Activated naive CD8-positive, alpha-beta T cell treated with anti-CD3 and anti-CD28 coated beads, Interleukin-2, amount 50 U/mL, for 24 hours (primary cell): ENCODE measurements at regions not wholly inside any gene's neighbourhood (a gene's known extent, or its start where the extent isn't known, plus 50 kb on each side); places are given as distances from the start of the nearest gene placed in this dataset.
A peak's percentile ranks its signal among the peaks of the same experiment; 100 is the strongest.

Experiments used
- ATAC-seq: fragments of 150-1000 bp; cut with Tn5 transposase; one replicate; pipeline ENCODE4 v1.10.0; 2021
- DNase-seq: peaks from one replicate; pipeline ENCODE4 v3.0.0; 2021
- H3K27ac Mint-ChIP-seq: one replicate; pipeline ENCODE4 v1.8.0; 2021; ENCODE audit warnings: mild to moderate bottlenecking, mixed read lengths
- H3K27me3 Mint-ChIP-seq: one replicate; pipeline ENCODE4 v1.8.0; 2021; ENCODE audit warnings: mixed read lengths
- H3K36me3 Mint-ChIP-seq: one replicate; pipeline ENCODE4 v1.8.0; 2021; ENCODE audit warnings: low read depth, mixed read lengths
- H3K4me1 Mint-ChIP-seq: one replicate; pipeline ENCODE4 v1.8.0; 2021; ENCODE audit warnings: mixed read lengths
- H3K4me3 Mint-ChIP-seq: one replicate; pipeline ENCODE4 v1.8.0; 2021; ENCODE audit warnings: mild to moderate bottlenecking, moderate library complexity, mixed read lengths
- H3K9me3 Mint-ChIP-seq: one replicate; pipeline ENCODE4 v1.8.0; 2021; ENCODE audit warnings: mixed read lengths

DNA sequence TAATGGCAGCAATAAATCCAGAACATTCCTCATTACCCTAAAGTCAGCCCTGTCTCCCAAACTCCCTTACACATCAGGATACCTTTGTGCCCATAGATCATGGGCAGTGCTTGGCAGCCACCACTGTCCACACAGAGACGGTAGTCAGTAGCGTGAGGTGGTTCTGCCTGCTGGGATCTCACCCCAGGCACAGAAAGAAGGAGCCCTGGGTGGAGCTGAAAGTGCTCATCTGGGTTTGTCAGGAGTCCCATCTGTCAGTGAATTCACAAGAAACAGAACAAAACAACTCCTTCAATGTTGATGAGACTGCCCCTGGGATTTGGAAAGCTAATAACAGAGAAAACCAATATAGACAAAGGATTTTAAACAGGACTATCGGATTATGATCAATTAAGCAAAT is 90.2 kb upstream of the PRSS58 start:
- Mint-ChIP-seq H3K27ac (no peak overlapping the region), H3K4me1 (peaks cover 14% of the 10 kb centered on the region), H3K27me3 (peaks cover 3% of the 10 kb centered on the region), H3K9me3 (no peaks in the 10 kb centered on the region), H3K4me3 (no peak overlapping the region), H3K36me3 (no peaks in the 10 kb centered on the region)
- no peak for ATAC-seq
- no peak for DNase-seq

DNA sequence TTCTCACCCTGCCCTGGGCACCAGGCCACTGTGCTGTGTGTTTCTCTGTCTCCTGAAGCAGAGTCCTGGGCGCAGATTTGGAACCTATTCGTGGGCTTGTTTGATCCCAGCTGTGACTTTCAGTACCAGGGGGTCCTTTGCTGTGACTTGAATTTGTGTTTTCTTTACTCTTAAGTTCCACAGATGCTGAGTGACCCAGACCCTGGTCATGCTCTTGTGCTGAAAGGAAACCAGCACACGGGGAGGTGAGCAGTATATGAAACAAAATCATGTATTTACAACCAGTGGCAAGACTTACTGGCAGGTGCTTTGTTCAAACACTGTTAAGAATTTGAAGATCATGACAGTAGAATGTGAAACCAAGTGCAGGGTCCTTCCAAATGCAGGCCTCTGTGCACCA is 89.2 kb upstream of the PRSS58 start:
- ATAC-seq (no peak), DNase-seq (no peak)
- H3K36me3 Mint-ChIP-seq: no peaks in the 10 kb centered on the region
- H3K4me1 Mint-ChIP-seq: peaks cover 9% of the 10 kb centered on the region
- no peak overlapping the region for H3K4me3 Mint-ChIP-seq
- H3K9me3 Mint-ChIP-seq: no peaks in the 10 kb centered on the region
- H3K27ac Mint-ChIP-seq: no peak overlapping the region
- H3K27me3 Mint-ChIP-seq: peaks cover under 1% of the 10 kb centered on the region

DNA sequence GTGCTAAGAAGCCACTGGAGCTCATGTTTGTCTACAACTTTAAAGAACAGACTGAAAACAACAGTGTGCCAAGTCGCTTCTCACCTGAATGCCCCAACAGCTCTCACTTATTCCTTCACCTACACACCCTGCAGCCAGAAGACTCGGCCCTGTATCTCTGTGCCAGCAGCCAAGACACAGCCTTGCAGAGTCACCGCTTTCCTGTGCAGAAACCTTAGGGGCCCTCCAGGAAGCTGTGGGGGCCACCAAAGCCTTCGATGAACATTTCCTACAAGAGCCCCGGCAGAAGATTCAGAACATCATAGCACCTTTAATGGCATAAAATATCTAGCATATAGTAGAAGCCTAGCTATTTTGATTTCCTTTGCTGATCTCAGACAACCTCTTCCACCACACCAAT is 88.0 kb upstream of the PRSS58 start:
- Mint-ChIP-seq H3K4me3 (no peak overlapping the region), H3K36me3 (no peaks in the 10 kb centered on the region), H3K27me3 (no peaks in the 10 kb centered on the region), H3K4me1 (peaks cover 6% of the 10 kb centered on the region), H3K27ac (no peak overlapping the region), H3K9me3 (no peaks in the 10 kb centered on the region)
- ATAC-seq (peak; percentile 62), DNase-seq (no peak)

DNA sequence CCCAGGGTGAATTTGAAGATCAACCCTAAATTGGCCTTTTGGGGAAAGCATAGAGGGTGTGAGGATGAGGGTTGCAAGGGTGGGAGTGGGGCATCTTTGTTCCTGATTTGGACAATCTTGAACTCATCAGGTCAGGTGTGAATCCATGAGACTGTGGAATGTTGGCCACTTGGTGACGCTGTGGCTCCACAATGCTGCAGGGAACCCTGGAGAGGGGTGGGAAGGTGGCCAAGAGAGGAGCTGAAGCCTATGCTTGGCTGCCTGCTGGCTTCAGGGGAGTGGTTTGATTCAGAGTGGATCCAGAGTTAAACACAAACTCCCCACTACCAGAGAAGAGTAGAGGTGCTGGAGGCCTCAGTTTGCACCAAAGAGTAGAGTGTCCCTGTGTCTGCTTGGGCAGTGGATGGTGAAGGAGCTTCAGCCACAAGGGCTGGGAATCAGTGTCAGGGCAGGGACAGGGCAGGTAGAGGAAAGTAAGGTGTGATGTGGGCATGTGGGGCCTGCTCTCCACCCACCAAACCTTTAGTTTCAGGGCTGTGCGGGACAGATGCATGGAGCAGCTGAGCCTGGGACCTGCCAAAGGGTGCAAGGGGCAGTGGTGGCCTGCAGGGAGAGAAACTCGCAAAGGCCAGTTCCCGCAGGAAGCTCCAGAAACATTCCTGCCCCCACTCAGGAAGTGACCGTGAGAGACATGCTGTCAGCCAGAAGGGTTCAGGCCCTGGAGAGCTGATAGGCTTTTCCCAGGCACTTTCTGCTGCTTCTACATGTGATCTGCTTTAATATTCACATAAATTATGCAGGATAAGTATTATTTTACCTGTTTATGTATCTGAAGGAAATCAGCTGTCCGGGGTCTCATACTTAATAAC is 81.0 kb upstream of the PRSS58 start:
- no peaks in the 10 kb centered on the region for H3K36me3 Mint-ChIP-seq
- H3K27ac Mint-ChIP-seq: peak overlapping the region; percentile 52
- H3K4me3 Mint-ChIP-seq: no peak overlapping the region
- peaks cover 15% of the 10 kb centered on the region for H3K4me1 Mint-ChIP-seq
- DNase-seq (no peak), ATAC-seq (no peak)
- peaks cover 3% of the 10 kb centered on the region for H3K27me3 Mint-ChIP-seq
- H3K9me3 Mint-ChIP-seq: no peaks in the 10 kb centered on the region

DNA sequence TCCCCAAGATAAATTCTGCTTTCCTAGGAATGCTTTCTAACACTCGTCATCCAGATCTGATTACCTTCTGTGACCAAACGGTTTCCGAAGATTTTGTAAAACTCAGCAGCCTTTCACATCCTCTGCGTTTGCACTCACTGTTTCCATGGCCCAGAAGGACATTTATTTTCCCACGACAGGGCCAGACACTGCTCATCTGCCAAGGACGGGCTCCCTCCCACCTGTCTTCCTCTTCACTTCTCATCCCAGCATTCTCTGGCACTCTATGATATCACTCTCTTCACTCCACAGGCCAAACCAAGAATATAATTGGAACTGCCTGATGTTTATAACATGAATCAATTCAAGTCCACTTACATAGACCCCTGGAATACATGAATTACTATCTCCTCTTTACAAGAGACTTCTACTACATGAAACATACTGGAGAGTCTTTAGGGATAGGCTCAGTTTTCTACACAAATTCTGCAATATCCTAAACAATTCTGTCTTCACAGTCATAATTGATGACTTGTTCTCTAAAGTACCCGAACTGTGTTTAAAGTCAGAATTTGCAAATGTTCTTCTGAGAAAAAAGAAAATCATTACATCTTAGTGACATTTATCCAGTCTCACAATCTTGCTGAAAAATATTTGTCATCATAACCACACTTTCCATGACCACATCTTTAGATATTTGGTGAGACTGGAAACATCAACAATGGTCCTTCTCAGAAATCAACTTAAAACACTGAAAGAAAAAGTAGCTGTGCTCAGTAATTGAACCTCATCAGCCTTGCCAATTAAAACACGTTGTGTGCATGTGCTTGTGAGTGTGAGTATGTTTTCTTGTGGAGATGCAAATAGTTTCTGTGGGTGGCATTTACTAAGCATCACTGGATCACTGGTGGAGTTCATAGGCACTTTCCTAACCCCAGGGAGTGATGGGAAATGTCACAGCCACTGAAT is 79.5 kb upstream of the PRSS58 start:
- peak overlapping the region; percentile 79 for H3K27ac Mint-ChIP-seq

DNA sequence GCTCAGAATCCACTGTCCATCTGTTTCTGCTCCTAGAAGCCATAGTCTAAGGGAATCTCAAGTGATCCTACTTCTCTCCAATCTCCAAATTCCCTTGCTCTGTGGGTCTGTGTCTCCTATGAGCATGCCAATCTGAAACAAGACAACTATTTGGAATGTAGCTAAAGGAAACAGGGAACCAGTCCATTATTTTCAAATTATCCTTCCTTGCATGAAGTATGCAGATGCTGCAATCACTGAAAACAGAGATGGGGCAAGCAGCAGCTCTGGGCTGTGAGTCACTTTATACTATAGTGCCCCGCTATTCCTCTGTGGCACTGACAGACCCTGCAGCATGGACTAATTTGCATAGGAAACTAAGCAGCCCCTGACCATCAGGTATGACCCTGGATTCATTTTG is 76.9 kb upstream of the PRSS58 start:
- no peak overlapping the region for H3K27ac Mint-ChIP-seq
- H3K9me3 Mint-ChIP-seq: no peaks in the 10 kb centered on the region
- ATAC-seq: no peak

More for the DNA sequence above, 79.5 kb upstream of the PRSS58 start:
- peaks cover 15% of the 10 kb centered on the region for H3K4me1 Mint-ChIP-seq
- H3K36me3 Mint-ChIP-seq: no peaks in the 10 kb centered on the region
- H3K9me3 Mint-ChIP-seq: no peaks in the 10 kb centered on the region
- H3K4me3 Mint-ChIP-seq: no peak overlapping the region
- peaks cover 3% of the 10 kb centered on the region for H3K27me3 Mint-ChIP-seq
- ATAC-seq (peak; percentile 74), DNase-seq (no peak)

DNA sequence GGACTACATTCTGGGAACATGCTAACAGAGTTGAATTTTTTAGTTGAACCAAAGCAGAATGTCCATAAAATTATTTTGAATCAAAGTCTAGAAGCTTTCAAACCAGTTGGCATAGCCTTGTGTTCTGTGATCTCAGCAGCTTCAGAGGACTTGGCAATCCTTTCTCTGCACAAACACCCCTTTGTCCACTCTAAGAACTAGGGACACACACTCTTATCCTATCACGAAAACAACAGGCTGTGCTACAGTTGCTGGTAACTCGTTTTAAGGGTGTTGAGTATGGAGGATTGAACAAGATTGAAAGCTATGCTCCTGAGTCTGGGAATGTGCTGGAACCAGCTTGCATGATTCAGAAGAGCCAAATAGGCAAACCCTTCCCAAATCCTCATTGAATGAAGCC is 76.4 kb upstream of the PRSS58 start:
- ATAC-seq (no peak), DNase-seq (no peak)
- H3K27ac Mint-ChIP-seq: no peak overlapping the region
- no peaks in the 10 kb centered on the region for H3K36me3 Mint-ChIP-seq
- H3K9me3 Mint-ChIP-seq: no peaks in the 10 kb centered on the region
- H3K27me3 Mint-ChIP-seq: peaks cover 6% of the 10 kb centered on the region
- H3K4me3 Mint-ChIP-seq: no peak overlapping the region
- H3K4me1 Mint-ChIP-seq: peaks cover 13% of the 10 kb centered on the region

More for the DNA sequence above, 76.9 kb upstream of the PRSS58 start:
- no peaks in the 10 kb centered on the region for H3K36me3 Mint-ChIP-seq
- no peak for DNase-seq
- peaks cover 6% of the 10 kb centered on the region for H3K27me3 Mint-ChIP-seq
- H3K4me1 Mint-ChIP-seq: peaks cover 13% of the 10 kb centered on the region
- no peak overlapping the region for H3K4me3 Mint-ChIP-seq

DNA sequence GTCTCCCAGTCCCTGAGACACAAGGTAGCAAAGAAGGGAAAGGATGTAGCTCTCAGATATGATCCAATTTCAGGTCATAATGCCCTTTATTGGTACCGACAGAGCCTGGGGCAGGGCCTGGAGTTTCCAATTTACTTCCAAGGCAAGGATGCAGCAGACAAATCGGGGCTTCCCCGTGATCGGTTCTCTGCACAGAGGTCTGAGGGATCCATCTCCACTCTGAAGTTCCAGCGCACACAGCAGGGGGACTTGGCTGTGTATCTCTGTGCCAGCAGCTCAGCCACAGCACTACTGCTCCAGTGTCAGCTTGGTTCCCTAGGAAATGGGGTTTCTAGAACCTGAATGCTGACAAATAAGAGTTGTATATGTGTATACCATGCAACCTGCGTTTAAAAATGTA is 74.6 kb upstream of the PRSS58 start:
- Mint-ChIP-seq H3K36me3 (no peaks in the 10 kb centered on the region), H3K27ac (no peak overlapping the region), H3K27me3 (peaks cover 6% of the 10 kb centered on the region), H3K4me3 (no peak overlapping the region), H3K9me3 (no peaks in the 10 kb centered on the region), H3K4me1 (peaks cover 8% of the 10 kb centered on the region)
- DNase-seq (no peak), ATAC-seq (no peak)

DNA sequence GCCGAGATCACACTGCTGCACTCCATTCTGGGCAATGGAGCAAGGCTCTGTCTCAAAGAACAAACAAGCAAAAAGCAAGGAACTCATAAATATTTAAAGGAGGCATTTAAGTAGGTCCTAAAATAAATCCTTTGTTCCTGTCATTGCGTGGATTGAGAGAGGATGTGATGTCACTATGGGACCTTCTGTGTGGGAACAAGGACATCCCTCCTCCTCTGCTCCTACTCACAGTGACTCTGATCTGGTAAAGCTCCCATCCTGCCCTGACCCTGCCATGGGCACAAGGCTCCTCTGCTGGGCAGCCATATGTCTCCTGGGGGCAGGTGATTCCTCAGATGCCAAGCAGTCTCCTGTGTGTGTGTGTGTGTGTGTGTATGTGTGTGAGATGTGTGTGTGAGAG is 74.1 kb upstream of the PRSS58 start:
- Mint-ChIP-seq H3K27ac (no peak overlapping the region), H3K9me3 (no peaks in the 10 kb centered on the region), H3K4me3 (no peak overlapping the region), H3K27me3 (peaks cover 3% of the 10 kb centered on the region), H3K36me3 (no peaks in the 10 kb centered on the region), H3K4me1 (peaks cover 3% of the 10 kb centered on the region)
- DNase-seq (no peak), ATAC-seq (no peak)

DNA sequence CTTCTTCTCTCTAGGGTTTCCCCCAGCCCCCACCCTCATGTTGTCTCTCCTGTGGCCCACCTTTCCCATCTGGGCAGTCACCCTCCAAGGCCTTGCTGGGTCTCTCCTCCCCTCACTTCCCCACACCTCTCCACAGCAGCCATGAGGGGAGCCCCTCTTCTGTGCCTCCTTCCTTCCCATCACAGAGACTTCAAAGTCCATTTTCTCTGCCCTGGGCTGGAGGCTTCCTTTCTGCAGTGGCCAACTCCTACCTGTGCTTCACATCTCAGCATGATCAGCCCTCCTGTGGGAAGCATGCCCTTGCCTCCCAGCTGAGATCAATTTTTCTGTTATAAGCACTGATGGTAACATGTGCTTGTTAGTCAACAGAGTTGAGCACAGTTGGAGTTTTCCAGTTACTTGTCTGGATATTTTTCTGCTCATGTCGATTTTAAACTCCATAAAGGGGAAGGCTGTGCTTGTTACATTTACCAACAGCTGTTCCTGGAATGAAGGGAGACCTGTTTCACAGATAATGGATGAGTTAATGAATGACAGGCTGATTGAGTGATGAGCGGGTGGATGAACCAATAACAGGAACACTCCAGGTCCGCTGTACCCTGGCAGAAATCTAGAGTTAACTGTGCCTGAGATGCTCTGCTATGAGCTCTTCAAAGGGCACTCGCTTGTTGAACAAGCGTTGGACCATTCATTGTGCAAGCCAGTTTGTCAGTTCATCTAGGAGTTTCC is 71.4 kb upstream of the PRSS58 start:
- DNase-seq (no peak), ATAC-seq (no peak)
- Mint-ChIP-seq H3K4me3 (no peak overlapping the region), H3K27ac (no peak overlapping the region), H3K27me3 (peaks cover 3% of the 10 kb centered on the region), H3K36me3 (no peaks in the 10 kb centered on the region), H3K9me3 (no peaks in the 10 kb centered on the region), H3K4me1 (peaks cover 7% of the 10 kb centered on the region)

DNA sequence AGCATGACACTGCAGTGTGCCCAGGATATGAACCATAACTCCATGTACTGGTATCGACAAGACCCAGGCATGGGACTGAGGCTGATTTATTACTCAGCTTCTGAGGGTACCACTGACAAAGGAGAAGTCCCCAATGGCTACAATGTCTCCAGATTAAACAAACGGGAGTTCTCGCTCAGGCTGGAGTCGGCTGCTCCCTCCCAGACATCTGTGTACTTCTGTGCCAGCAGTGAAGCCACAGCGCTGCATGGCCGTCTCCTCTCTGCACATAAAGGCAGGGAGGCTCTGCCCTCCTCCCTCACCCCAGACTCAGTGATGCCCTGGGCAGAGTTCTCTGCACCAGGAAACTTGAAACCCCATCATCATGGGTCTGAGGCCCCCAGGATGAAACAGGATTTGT is 70.7 kb upstream of the PRSS58 start:
- no peak overlapping the region for H3K4me3 Mint-ChIP-seq
- H3K36me3 Mint-ChIP-seq: no peaks in the 10 kb centered on the region
- no peaks in the 10 kb centered on the region for H3K9me3 Mint-ChIP-seq
- H3K27me3 Mint-ChIP-seq: peaks cover 3% of the 10 kb centered on the region
- H3K4me1 Mint-ChIP-seq: peaks cover 7% of the 10 kb centered on the region
- no peak overlapping the region for H3K27ac Mint-ChIP-seq
- ATAC-seq (no peak), DNase-seq (no peak)

DNA sequence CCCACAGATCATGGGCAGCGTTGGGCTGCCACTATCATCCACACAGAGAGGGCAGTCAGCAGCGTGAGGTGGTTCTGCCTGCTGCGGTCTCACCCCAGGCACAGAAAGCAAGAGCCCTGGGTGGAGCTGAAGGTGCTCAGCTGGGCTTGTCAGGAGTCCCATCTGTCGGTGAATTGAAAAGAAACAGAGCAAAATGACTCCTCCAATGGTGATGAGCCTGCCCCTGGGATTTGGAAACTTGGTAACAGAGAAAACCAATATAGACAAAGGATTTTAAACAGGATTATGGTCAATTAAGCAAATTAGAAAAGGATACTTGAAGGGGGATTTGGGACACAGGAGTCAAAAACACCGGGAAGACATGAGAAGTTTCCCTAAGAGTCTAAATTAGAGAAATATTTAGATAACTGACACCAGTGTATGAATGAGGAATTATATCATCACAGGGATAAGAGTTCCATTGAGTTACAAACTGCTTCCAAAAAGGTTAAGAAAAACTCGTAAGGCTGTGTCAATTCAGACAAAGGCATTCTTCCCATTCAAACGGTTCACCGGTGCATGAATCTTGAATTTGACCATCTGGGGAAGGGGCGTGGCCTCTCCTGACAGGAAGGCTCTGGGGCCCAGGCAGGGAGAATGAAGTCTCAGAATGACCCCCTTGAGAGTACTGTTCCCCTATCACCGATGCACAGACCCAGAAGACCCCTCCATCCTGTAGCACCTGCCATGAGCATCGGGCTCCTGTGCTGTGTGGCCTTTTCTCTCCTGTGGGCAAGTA is 70.0 kb upstream of the PRSS58 start:
- H3K9me3 Mint-ChIP-seq: no peaks in the 10 kb centered on the region
- peaks cover 3% of the 10 kb centered on the region for H3K27me3 Mint-ChIP-seq
- H3K27ac Mint-ChIP-seq: no peak overlapping the region
- H3K36me3 Mint-ChIP-seq: no peaks in the 10 kb centered on the region
- H3K4me3 Mint-ChIP-seq: peak overlapping the region; percentile 8
- DNase-seq (no peak), ATAC-seq (no peak)
- peaks cover 9% of the 10 kb centered on the region for H3K4me1 Mint-ChIP-seq

DNA sequence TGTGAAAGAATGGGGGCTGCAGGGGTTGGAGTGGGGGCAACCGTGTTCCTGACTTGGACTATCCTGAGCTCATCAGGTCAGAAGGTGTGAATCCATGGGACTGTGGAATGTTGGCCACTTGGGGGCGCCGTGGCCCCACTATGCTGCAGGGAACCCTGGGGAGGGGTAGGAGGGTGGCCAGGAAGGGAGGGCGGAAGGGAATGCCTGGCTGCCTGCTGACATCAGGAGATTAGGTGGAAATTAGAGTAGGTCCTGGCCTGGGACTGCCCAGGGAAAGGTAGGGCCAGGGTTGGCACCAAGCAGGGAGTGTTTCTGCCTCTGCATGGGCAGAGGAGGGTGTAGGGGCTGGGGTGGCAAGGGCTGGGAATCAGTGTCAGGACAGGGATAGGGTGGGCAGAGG is 65.8 kb upstream of the PRSS58 start:
- peak; percentile 67 for DNase-seq
- H3K36me3 Mint-ChIP-seq: no peaks in the 10 kb centered on the region

DNA sequence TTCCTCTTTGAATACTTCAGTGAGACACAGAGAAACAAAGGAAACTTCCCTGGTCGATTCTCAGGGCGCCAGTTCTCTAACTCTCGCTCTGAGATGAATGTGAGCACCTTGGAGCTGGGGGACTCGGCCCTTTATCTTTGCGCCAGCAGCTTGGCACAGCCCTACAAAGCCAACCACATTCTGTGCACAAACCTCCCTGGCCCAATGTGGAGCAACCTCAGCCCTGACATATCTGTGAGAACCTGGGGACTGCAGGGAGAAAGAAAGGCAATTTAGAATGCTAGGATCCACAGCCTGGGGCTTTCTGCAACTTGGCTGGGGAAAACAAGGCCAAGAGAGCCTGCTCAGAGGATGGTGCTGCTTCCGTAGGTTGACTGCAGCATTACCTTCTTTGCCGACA is 63.5 kb upstream of the PRSS58 start:
- Mint-ChIP-seq H3K4me1 (peaks cover 4% of the 10 kb centered on the region), H3K36me3 (no peaks in the 10 kb centered on the region), H3K4me3 (no peak overlapping the region), H3K9me3 (no peaks in the 10 kb centered on the region), H3K27ac (no peak overlapping the region), H3K27me3 (peaks cover 7% of the 10 kb centered on the region)
- DNase-seq (no peak), ATAC-seq (no peak)

More for the DNA sequence above, 65.8 kb upstream of the PRSS58 start:
- Mint-ChIP-seq H3K27me3 (peaks cover 4% of the 10 kb centered on the region), H3K4me1 (peaks cover 9% of the 10 kb centered on the region), H3K4me3 (no peak overlapping the region), H3K27ac (no peak overlapping the region), H3K9me3 (no peaks in the 10 kb centered on the region)
- peak; percentile 65 for ATAC-seq
